Trophoblast cell (in vitro differentiated cells and primary cell): ENCODE measurements at regions not wholly inside any gene's neighbourhood (a gene's known extent, or its start where the extent isn't known, plus 50 kb on each side); places are given as distances from the start of the nearest gene placed in this dataset.

Source experiments
- DNase-seq, 2 donors: peaks; one replicate each; pipeline ENCODE4 v3.0.0-alpha.2; 2016
- H2AFZ ChIP-seq: 2 replicates; pipeline ENCODE4 v1.6.1; 2013; ENCODE audit warnings: low read length, moderate library complexity, mild to moderate bottlenecking; ENCODE audit not compliant: insufficient read depth, poor library complexity
- H2AK5ac ChIP-seq: 2 replicates; pipeline ENCODE4 v1.6.1; 2013; ENCODE audit warnings: mild to moderate bottlenecking, low read length
- H2BK120ac ChIP-seq: 2 replicates; pipeline ENCODE4 v1.6.1; 2013; ENCODE audit warnings: low read length, mild to moderate bottlenecking, moderate library complexity; ENCODE audit not compliant: insufficient read depth, poor library complexity
- H2BK12ac ChIP-seq: 2 replicates; pipeline ENCODE4 v1.6.1; 2013; ENCODE audit warnings: mild to moderate bottlenecking, low read length, moderate library complexity
- H2BK5ac ChIP-seq: 2 replicates; pipeline ENCODE4 v1.6.1; 2013; ENCODE audit warnings: low read length, low read depth, moderate library complexity, mild to moderate bottlenecking; ENCODE audit not compliant: poor library complexity
- H3K14ac ChIP-seq: 2 replicates; pipeline ENCODE4 v1.6.1; 2013; ENCODE audit warnings: mild to moderate bottlenecking, low read length
- H3K18ac ChIP-seq: 2 replicates; pipeline ENCODE4 v1.6.1; 2013; ENCODE audit warnings: mild to moderate bottlenecking, low read length
- H3K23ac ChIP-seq: 2 replicates; pipeline ENCODE4 v1.6.1; 2013; ENCODE audit warnings: low read length
- H3K27ac ChIP-seq: 2 replicates; pipeline ENCODE4 v1.5.1; 2013; ENCODE audit warnings: low read depth, mild to moderate bottlenecking, inconsistent platforms, low read length, moderate library complexity
- H3K27me3 ChIP-seq: 2 replicates; pipeline ENCODE4 v1.6.1; 2013; ENCODE audit warnings: inconsistent platforms, mild to moderate bottlenecking, low read length, moderate library complexity; ENCODE audit not compliant: insufficient read depth
- H3K36me3 ChIP-seq, 2 experiments: 1 replicate in 1 of 2; 2 replicates in 1 of 2; pipeline ENCODE4 v1.6.1; 2013; ENCODE audit warnings: low read length in 2 of 2, mild to moderate bottlenecking in 2 of 2, moderate library complexity in 1 of 2; ENCODE audit not compliant: insufficient read depth in 2 of 2, control insufficient read depth in 1 of 2
- H3K4ac ChIP-seq: 2 replicates; pipeline ENCODE4 v1.6.1; 2013; ENCODE audit warnings: low read depth, mild to moderate bottlenecking, low read length, moderate library complexity
- H3K4me1 ChIP-seq, 2 experiments: 1 replicate in 1 of 2; 2 replicates in 1 of 2; pipeline ENCODE4 v1.6.1; 2013; ENCODE audit warnings: low read length in 2 of 2, mild to moderate bottlenecking in 2 of 2, moderate library complexity in 1 of 2; ENCODE audit not compliant: insufficient read depth in 2 of 2, control insufficient read depth in 1 of 2
- H3K4me2 ChIP-seq: 2 replicates; pipeline ENCODE4 v1.6.1; 2013; ENCODE audit warnings: inconsistent platforms, mild to moderate bottlenecking, low read length, moderate library complexity
- H3K4me3 ChIP-seq: 2 replicates; pipeline ENCODE4 v1.5.1; 2013; ENCODE audit warnings: mild to moderate bottlenecking, low read depth, low read length, inconsistent platforms
- H3K79me1 ChIP-seq: one replicate; pipeline ENCODE4 v1.6.1; 2013; ENCODE audit warnings: low read length
- H3K79me2 ChIP-seq: 2 replicates; pipeline ENCODE4 v1.6.1; 2013; ENCODE audit warnings: low read length, mild to moderate bottlenecking; ENCODE audit not compliant: control insufficient read depth, insufficient read depth, poor library complexity
- H3K9ac ChIP-seq: 2 replicates; pipeline ENCODE4 v1.6.1; 2013; ENCODE audit warnings: mild to moderate bottlenecking, low read length
- H3K9me3 ChIP-seq: 2 replicates; pipeline ENCODE4 v1.6.1; 2013; ENCODE audit warnings: low read depth, mild to moderate bottlenecking, control low read depth, inconsistent platforms, low read length; ENCODE audit not compliant: insufficient read depth
- H4K12ac ChIP-seq: 2 replicates; pipeline ENCODE4 v1.6.1; 2013; ENCODE audit warnings: low read depth, mild to moderate bottlenecking, low read length, moderate library complexity
- H4K8ac ChIP-seq: 2 replicates; pipeline ENCODE4 v1.6.1; 2013; ENCODE audit warnings: low read depth, mild to moderate bottlenecking, low read length, moderate library complexity
- H4K91ac ChIP-seq: one replicate; pipeline ENCODE4 v1.6.1; 2013; ENCODE audit warnings: low read depth, mild to moderate bottlenecking, low read length, moderate library complexity
- WGBS: extraction: QIAGEN DNeasy Blood & Tissue Kit; methylation state at CpG from one replicate; pipeline ENCODE4 v1.1.7; 2013; ENCODE audit warnings: missing lambda C conversion rate; ENCODE audit not compliant: insufficient read length, insufficient coverage; ENCODE audit errors: extremely low coverage; 5-methylcytosine and 5-hydroxymethylcytosine counted together

DNA sequence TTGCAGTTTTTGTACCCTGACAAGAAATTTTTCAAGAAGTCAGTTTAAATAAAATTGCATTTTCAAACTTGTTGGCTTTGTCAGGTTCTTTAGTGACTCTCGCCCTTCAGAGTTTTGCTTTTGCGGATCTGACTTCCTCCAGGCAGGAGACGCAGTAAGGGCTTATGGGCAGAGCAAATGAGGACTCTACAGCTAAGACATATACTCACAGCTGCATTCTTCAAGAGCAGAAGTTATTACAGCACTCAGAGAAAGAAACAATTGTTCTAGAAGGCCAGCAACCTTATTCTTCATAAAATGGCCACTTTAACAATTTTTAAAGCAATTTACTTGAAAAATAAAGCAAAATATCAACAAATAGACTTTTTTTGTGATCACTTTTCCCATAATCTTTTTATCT lies 438.8 kb upstream of the THRB start:
- no peak overlapping the region for H3K4me2 ChIP-seq
- no peak overlapping the region for H2BK12ac ChIP-seq
- H2AK5ac ChIP-seq: no peak overlapping the region
- H2BK5ac ChIP-seq: no peak overlapping the region
- H3K4ac ChIP-seq: no peak overlapping the region
- no peaks in the 10 kb centered on the region for H3K79me1 ChIP-seq
- no peak overlapping the region for H3K4me3 ChIP-seq
- no peak overlapping the region for H3K9ac ChIP-seq
- H4K91ac ChIP-seq: no peak overlapping the region
- H2BK120ac ChIP-seq: no peak overlapping the region
- H3K4me1 ChIP-seq: no peaks in the 10 kb centered on the region
- H3K14ac ChIP-seq: no peak overlapping the region
- H3K9me3 ChIP-seq: no peaks in the 10 kb centered on the region
- H3K23ac ChIP-seq: no peak overlapping the region
- no peak overlapping the region for H2AFZ ChIP-seq
- H4K12ac ChIP-seq: no peak overlapping the region
- H3K27ac ChIP-seq: no peak overlapping the region
- no peaks in the 10 kb centered on the region for H3K79me2 ChIP-seq
- H3K36me3 ChIP-seq: no peaks in the 10 kb centered on the region
- H4K8ac ChIP-seq: no peak overlapping the region
- no peak for DNase-seq
- no peak overlapping the region for H3K18ac ChIP-seq
- no CpG with 5 or more reads among the region's 3 CpGs for WGBS
- no peaks in the 10 kb centered on the region for H3K27me3 ChIP-seq

DNA sequence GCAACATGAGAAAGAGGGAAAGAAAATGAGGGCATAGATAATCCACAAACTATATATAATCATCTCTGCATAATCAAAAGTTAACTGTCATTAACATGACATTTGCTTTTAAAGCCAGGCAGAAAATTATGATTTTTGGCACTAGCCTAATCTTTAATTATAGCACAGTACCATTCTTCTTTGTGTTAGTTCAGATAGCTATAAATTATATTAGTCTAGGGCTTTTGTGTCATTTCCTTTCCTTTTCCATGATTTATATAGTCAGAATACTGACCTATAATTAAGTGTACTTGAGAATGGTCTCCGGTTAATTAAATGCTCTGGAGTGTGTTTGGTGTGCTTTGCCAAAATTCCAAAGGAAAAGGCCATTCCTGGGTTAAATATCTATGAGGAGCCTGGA lies 441.9 kb upstream of the THRB start:
- Histone ChIP-seq H3K9me3 (no peaks in the 10 kb centered on the region), H2AFZ (no peak overlapping the region), H3K4me1 (no peaks in the 10 kb centered on the region), H4K91ac (no peak overlapping the region), H4K8ac (no peak overlapping the region), H3K4me2 (no peak overlapping the region), H2BK5ac (no peak overlapping the region), H3K36me3 (no peaks in the 10 kb centered on the region), H4K12ac (no peak overlapping the region), H3K79me1 (no peaks in the 10 kb centered on the region), H3K27ac (no peak overlapping the region), H3K27me3 (no peaks in the 10 kb centered on the region), H2BK120ac (no peak overlapping the region), H2BK12ac (no peak overlapping the region), H3K18ac (no peak overlapping the region), H3K23ac (no peak overlapping the region), H3K4ac (no peak overlapping the region), H3K4me3 (no peak overlapping the region), H2AK5ac (no peak overlapping the region), H3K14ac (no peak overlapping the region), H3K9ac (no peak overlapping the region), H3K79me2 (no peaks in the 10 kb centered on the region)
- DNase-seq: no peak
- WGBS: no CpG with 5 or more reads among the region's 1 CpG

DNA sequence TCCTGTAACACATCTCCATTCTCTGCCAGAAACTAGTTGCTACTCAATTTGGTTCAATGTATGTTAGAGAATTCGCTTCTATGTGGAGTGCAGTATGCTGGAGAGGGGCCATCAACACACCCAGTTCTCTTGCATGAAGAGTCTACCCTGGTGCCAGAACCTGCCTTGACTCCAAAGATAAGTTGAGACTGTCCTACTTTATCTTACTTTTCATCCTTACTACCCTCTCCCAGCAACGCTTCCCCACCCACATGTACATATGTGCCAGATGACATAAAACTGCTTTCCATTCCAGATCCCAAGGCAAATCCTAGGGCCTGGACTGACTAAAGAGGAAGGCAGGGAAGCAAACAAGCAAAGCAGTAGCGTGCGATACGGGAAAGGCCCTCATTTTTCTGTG lies 442.6 kb upstream of the THRB start:
- no peak overlapping the region for H3K4ac ChIP-seq
- H4K8ac ChIP-seq: no peak overlapping the region
- H3K18ac ChIP-seq: no peak overlapping the region
- H4K12ac ChIP-seq: no peak overlapping the region
- no peaks in the 10 kb centered on the region for H3K36me3 ChIP-seq
- no peak overlapping the region for H3K4me2 ChIP-seq
- WGBS: no CpG with 5 or more reads among the region's 5 CpGs
- no peak for DNase-seq
- no peak overlapping the region for H2AFZ ChIP-seq
- H2AK5ac ChIP-seq: no peak overlapping the region
- H3K79me1 ChIP-seq: no peaks in the 10 kb centered on the region
- no peaks in the 10 kb centered on the region for H3K27me3 ChIP-seq
- H3K4me1 ChIP-seq: no peaks in the 10 kb centered on the region
- no peak overlapping the region for H2BK5ac ChIP-seq
- no peak overlapping the region for H3K9ac ChIP-seq
- no peaks in the 10 kb centered on the region for H3K9me3 ChIP-seq
- H3K4me3 ChIP-seq: no peak overlapping the region
- H3K27ac ChIP-seq: no peak overlapping the region
- no peak overlapping the region for H4K91ac ChIP-seq
- no peaks in the 10 kb centered on the region for H3K79me2 ChIP-seq
- no peak overlapping the region for H3K14ac ChIP-seq
- H2BK12ac ChIP-seq: no peak overlapping the region
- no peak overlapping the region for H3K23ac ChIP-seq
- H2BK120ac ChIP-seq: no peak overlapping the region

DNA sequence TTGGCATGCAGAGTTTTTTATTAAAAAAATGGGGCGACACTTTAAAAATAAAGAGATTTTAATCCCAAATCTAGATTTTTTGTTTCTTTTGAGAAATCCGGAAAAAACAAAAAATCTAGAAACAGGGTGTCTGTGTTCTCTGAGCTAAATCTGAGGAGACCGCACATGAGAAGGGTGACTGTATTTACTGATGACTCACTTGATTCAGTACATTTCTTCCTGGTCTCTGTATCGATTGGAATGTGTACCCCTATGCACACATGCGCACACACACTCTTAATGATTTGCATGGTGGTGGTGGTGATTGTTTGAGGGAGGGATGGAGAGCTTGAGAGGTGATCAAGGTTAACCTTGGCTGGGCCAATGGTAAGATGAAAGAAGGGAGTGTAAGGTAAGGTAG lies 443.1 kb upstream of the THRB start:
- no peaks in the 10 kb centered on the region for H3K79me1 ChIP-seq
- H3K4me1 ChIP-seq: no peaks in the 10 kb centered on the region
- no peak overlapping the region for H3K18ac ChIP-seq
- no peak overlapping the region for H2BK5ac ChIP-seq
- no peak overlapping the region for H3K4me2 ChIP-seq
- no peaks in the 10 kb centered on the region for H3K36me3 ChIP-seq
- H4K8ac ChIP-seq: no peak overlapping the region
- H3K23ac ChIP-seq: no peak overlapping the region
- H4K12ac ChIP-seq: no peak overlapping the region
- H3K79me2 ChIP-seq: no peaks in the 10 kb centered on the region
- no peak overlapping the region for H4K91ac ChIP-seq
- no peak overlapping the region for H2BK12ac ChIP-seq
- H2AK5ac ChIP-seq: no peak overlapping the region
- no peaks in the 10 kb centered on the region for H3K9me3 ChIP-seq
- H3K14ac ChIP-seq: no peak overlapping the region
- no peak overlapping the region for H2AFZ ChIP-seq
- DNase-seq: no peak
- H3K27ac ChIP-seq: no peak overlapping the region
- H3K4me3 ChIP-seq: no peak overlapping the region
- no peak overlapping the region for H3K9ac ChIP-seq
- H2BK120ac ChIP-seq: no peak overlapping the region
- WGBS: no CpG with 5 or more reads among the region's 5 CpGs
- H3K27me3 ChIP-seq: no peaks in the 10 kb centered on the region
- no peak overlapping the region for H3K4ac ChIP-seq
